ENCODE measurements at regions not wholly inside any gene's neighbourhood (a gene's known extent, or its start where the extent isn't known, plus 50 kb on each side); places are given as distances from the start of the nearest gene placed in this dataset.
"Not testable (repeated sequence)": the region's sequence is repeated elsewhere in the genome, so short reads cannot be mapped to it uniquely, and the experiment has no call there.

DNA sequence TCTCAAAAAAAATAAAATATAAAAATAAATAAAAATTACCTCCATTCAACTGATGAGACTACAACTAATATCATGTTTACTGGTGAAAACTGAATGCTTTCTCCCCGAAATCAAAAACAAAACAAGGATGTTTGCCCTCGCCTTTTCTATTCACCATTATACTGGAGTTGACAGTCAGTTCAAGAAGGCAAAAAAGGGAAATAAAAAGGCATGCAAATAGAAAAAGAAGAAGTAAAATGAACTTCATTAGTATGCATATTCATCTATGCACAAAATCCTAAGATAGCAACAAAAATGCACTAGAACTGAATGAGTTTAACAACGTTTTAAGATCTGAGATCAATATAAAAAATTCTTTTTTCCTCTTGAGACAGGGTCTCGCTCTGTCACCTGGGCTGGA, 72.7 kb upstream of the FAM174B start:
- no peaks in the 10 kb centered on the region for H3K9me3 ChIP-seq
- no peak for DNase-seq
- no peaks in the 10 kb centered on the region for H3K27me3 ChIP-seq
- H3K36me3 ChIP-seq: no peaks in the 10 kb centered on the region
- TF ChIP-seq, protein P1, sequence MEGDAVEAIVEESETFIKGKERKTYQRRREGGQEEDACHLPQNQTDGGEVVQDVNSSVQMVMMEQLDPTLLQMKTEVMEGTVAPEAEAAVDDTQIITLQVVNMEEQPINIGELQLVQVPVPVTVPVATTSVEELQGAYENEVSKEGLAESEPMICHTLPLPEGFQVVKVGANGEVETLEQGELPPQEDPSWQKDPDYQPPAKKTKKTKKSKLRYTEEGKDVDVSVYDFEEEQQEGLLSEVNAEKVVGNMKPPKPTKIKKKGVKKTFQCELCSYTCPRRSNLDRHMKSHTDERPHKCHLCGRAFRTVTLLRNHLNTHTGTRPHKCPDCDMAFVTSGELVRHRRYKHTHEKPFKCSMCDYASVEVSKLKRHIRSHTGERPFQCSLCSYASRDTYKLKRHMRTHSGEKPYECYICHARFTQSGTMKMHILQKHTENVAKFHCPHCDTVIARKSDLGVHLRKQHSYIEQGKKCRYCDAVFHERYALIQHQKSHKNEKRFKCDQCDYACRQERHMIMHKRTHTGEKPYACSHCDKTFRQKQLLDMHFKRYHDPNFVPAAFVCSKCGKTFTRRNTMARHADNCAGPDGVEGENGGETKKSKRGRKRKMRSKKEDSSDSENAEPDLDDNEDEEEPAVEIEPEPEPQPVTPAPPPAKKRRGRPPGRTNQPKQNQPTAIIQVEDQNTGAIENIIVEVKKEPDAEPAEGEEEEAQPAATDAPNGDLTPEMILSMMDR (IDR thresholded peaks at IDR 0.05): no peak
- TF ChIP-seq POLR2A (IDR thresholded peaks at IDR 0.05) (no peak), EP300 (IDR thresholded peaks at IDR 0.05) (no peak)
- intact Hi-C loops (cut with DNase I): no loop called here
- no peak overlapping the region for H3K27ac ChIP-seq
- 43 to 81% (median 70%) methylated on average over 4 of the region's 4 CpGs for WGBS, 3 donors
- no peak overlapping the region for H3K4me3 ChIP-seq
- no peaks in the 10 kb centered on the region for H3K4me1 ChIP-seq (ENCODE audit: insufficient read depth)

DNA sequence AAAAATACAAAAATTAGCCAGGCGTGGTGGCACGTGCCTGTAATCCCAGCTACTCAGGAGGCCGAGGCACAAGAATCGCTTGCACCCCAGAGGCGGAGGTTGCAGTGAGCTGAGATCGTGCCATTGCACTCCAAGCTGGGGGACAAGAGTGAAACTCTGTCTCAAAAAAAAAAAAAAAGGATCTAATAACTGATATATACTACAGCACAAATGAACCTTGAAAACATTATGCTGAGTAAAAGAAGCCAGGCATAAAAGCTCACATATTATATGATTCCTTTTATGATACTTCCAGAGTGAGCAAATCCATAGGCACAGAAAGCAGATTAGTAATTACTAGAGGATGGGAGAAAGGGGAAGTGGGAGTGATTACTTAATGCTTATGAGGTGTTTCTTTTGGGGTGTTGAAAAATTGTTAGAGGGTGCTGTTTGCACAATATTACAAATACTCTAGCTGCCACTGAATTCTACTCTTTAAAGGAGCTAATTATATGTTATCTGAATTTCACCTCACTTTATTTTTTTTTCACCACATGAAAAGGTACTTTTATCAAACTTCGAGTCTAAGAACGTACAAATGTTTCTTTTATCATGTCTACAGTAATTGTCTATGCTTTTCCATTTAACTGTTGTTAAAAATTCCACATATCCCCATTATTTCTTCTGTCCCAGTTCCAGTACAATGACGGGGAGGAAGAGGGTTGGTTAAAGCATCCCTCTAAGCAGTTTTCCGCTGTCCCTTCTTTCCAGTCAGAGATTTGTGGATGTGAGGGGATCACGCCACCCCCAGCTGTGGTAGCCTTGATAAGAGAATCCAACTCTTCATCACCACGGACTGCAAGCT, 77.7 kb upstream of the FAM174B start:
- 51 to 66% (median 59%) methylated on average over 12 of the region's 12 CpGs for WGBS, 3 donors
- Histone ChIP-seq H3K27me3 (no peaks in the 10 kb centered on the region), H3K4me3 (peak overlapping the region; percentile 30), H3K9me3 (no peaks in the 10 kb centered on the region), H3K4me1 (ENCODE audit: insufficient read depth) (no peaks in the 10 kb centered on the region), H3K36me3 (no peaks in the 10 kb centered on the region), H3K27ac (peak overlapping the region in 1 of 2 donors; percentile 86)
- TF ChIP-seq POLR2A (IDR thresholded peaks at IDR 0.05) (no peak), EP300 (IDR thresholded peaks at IDR 0.05) (no peak)
- TF ChIP-seq, protein P1 (IDR thresholded peaks at IDR 0.05): no peak
- intact Hi-C loops (cut with DNase I): no loop called here
- no peak for DNase-seq

DNA sequence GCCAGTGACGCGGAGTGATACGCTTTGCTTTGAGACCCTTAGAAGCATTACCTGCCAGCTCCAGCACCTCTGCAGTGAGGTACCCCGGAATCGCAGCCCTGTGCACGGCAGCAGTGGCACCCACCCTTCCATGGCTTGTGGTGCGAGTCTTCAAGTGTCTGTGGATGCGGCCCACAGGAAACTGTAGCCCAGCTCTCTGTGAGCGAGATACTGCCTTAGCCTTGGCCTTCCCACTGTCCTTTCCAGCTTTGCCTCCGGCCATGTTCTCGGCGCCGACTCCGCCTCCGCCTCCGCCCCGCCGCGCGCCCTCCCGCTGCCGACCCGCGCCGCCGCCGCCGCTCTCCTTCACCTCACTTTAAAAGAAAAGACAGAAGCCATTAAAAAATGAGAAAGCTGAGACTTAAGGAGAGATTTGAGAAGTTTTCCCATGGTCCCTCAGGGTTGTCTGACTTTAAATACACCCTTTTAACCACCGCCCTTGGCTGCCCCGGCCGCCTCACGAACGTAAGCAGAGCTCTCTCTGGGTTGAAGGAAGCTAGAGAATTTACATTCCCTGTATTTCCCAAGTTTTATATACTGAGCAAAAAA, 78.5 kb upstream of the FAM174B start:
- intact Hi-C loops (cut with DNase I): no loop called here
- H3K4me3 ChIP-seq: peak overlapping the region; percentile 30
- 4 to 38% (median 17%) methylated on average over 32 to 33 of the region's 33 CpGs for WGBS, 3 donors
- peak in 4 of 5 donors; percentile 37 to 61 (median 51) for DNase-seq
- H3K27me3 ChIP-seq: no peaks in the 10 kb centered on the region
- TF ChIP-seq, protein P1 (IDR thresholded peaks at IDR 0.05): no peak
- TF ChIP-seq POLR2A (IDR thresholded peaks at IDR 0.05) (no peak), EP300 (IDR thresholded peaks at IDR 0.05) (no peak)
- no peaks in the 10 kb centered on the region for H3K4me1 ChIP-seq (ENCODE audit: insufficient read depth)
- H3K9me3 ChIP-seq: no peaks in the 10 kb centered on the region
- H3K27ac ChIP-seq: peak overlapping the region; percentile 32 to 86
- no peaks in the 10 kb centered on the region for H3K36me3 ChIP-seq

DNA sequence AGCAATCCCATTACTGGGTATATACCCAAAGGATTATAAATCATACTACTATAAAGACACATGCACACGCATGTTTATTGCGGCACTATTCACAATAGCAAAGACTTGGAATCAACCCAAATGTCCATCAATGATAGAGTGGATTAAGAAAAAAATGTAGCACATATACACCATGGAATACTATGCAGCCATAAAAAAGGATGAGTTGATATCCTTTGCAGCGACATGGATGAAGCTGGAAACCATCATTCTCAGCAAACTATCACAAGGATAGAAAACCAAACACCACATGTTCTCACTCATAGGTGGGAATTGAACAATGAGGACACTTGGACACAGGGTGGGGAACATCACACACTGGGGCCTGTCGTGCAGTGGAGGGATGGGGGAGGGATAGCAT, 83.7 kb upstream of the FAM174B start:
- H3K9me3 ChIP-seq; DNase-seq; H3K4me3 ChIP-seq; H3K4me1 ChIP-seq (ENCODE audit: insufficient read depth); H3K27ac ChIP-seq; H3K36me3 ChIP-seq; H3K27me3 ChIP-seq; intact Hi-C loops (cut with DNase I): not testable (repeated sequence)
- WGBS, 3 donors: 95 to 97% (median 97%) methylated on average over 4 of the region's 4 CpGs

DNA sequence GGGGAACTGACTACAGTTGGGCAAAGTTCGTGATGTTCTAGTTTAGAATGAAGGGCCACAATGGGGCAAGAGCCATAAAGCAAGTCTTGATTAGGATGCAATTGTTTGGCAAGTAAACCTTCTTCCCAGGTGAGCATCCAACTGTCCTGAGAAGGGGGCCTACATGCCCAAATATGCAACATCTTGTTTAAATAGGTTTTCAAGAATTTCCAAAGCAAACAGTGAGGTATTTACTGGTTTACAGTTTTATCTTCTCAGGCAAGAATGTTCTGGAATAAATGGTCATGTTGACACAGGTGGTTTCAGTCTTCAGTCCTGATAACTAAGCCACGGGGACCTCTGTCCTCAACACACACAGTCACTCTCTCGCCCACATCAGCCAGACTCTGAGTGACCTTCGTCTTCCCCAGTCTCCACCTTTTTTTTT, 90.3 kb upstream of the FAM174B start:
- WGBS, 3 donors: 71 to 82% (median 73%) methylated on average over 4 of the region's 4 CpGs
- no peaks in the 10 kb centered on the region for H3K36me3 ChIP-seq
- H3K4me1 ChIP-seq (ENCODE audit: insufficient read depth): no peaks in the 10 kb centered on the region
- no peak for DNase-seq
- intact Hi-C loops (cut with DNase I): no loop called here
- TF ChIP-seq, protein P1 (IDR thresholded peaks at IDR 0.05): no peak
- no peak for TF ChIP-seq EP300 (IDR thresholded peaks at IDR 0.05)
- no peak for TF ChIP-seq POLR2A (IDR thresholded peaks at IDR 0.05)
- H3K27me3 ChIP-seq: no peaks in the 10 kb centered on the region
- H3K4me3 ChIP-seq: no peak overlapping the region
- no peaks in the 10 kb centered on the region for H3K9me3 ChIP-seq
- no peak overlapping the region for H3K27ac ChIP-seq
